ENCODE measurements at regions not wholly inside any gene's neighbourhood (a gene's known extent, or its start where the extent isn't known, plus 50 kb on each side); places are given as distances from the start of the nearest gene placed in this dataset.

GRCh38 chr5:57685516-57686255 is 203.1 kb upstream of the ACTBL2 start:
- DNase-seq (ENCODE audit: low read depth in 2 of 2) = no peak

DNA sequence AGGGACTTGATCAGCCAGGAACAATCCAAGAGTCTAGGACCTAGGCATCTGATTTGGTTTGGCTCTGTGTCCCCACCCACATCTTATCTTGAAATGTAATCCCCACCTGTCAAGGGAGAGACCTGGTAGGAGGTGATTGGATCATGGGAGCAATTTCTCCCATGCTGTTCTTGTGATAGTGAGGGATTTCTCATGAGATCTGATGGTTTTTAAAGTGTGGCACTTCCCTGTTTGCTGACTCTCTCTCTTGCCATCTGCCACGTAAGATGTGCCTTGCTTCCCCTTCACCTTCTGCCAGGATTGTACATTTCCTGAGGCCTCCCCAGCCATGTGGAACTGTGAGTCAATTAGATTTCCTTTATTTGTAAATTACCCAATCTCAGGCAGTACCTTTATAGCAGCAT is 201.7 kb upstream of the ACTBL2 start:
- peak in 1 of 2 donors; percentile 59 for DNase-seq (ENCODE audit: low read depth in 2 of 2)

- no peak for DNase-seq (ENCODE audit: low read depth in 2 of 2)
Measured at GRCh38 chr5:57683036-57683630, 200.5 kb upstream of the ACTBL2 start.

GRCh38 chr5:57681942-57682341 is 199.3 kb upstream of the ACTBL2 start:
- no peak for DNase-seq (ENCODE audit: low read depth in 2 of 2)

DNA sequence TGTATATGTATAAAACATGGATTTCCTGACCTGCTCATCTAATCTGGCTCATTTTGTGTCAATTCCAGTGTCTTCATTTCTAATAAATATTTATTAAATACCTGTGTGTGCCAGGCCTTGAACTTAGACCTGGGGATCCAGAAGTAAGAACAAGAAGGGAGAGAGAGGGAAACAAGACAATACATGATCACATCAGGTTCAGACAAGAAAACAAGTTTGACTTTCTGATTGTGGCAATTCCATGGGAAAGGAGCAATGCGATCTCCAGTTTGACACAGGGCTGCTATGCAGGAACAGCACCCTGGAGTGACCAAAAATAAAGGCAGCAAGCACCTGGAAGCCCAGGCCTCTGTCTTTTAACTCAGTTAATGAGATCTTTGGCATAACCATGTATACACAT is 198.1 kb upstream of the ACTBL2 start:
- no peak for DNase-seq (ENCODE audit: low read depth in 2 of 2)

- DNase-seq (ENCODE audit: low read depth in 2 of 2) = no peak
Measured at GRCh38 chr5:57677235-57677634, 194.6 kb upstream of the ACTBL2 start.

GRCh38 chr5:57676222-57677098 is 193.8 kb upstream of the ACTBL2 start:
- DNase-seq (ENCODE audit: low read depth in 2 of 2) = peak; percentile 12 to 71

- DNase-seq (ENCODE audit: low read depth in 2 of 2) = no peak
Measured at GRCh38 chr5:57675236-57675635, 192.6 kb upstream of the ACTBL2 start.

GRCh38 chr5:57671371-57671770 is 188.8 kb upstream of the ACTBL2 start:
- no peak for DNase-seq (ENCODE audit: low read depth in 2 of 2)

- peak in 1 of 2 donors; percentile 70 for DNase-seq (ENCODE audit: low read depth in 2 of 2)
Measured at GRCh38 chr5:57666582-57666981, 184.0 kb upstream of the ACTBL2 start.

- no peak for DNase-seq (ENCODE audit: low read depth in 2 of 2)
Measured at GRCh38 chr5:57665146-57665936, 182.7 kb upstream of the ACTBL2 start.

GRCh38 chr5:57664700-57665099 is 182.1 kb upstream of the ACTBL2 start:
- no peak for DNase-seq (ENCODE audit: low read depth in 2 of 2)

DNA sequence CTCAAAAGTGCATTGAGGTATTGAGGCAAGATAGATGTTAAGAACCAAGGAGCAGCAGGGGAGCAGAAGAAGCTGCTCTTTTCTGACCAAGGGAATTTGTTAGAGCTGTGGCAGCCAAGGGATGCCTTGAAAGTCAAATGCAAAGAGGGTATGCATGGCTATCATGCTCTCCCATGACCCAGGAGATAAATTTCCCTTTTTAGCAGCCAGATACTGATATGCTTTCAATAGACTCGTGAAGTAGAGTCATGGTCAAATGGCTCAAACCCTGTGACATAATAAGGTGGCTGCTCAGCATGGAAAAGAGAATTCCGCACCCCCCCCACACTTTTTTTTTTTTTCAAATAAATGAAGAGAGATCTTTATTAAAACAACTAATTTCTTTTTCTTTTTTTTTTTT is 180.9 kb upstream of the ACTBL2 start:
- no peak for DNase-seq (ENCODE audit: low read depth in 2 of 2)

DNA sequence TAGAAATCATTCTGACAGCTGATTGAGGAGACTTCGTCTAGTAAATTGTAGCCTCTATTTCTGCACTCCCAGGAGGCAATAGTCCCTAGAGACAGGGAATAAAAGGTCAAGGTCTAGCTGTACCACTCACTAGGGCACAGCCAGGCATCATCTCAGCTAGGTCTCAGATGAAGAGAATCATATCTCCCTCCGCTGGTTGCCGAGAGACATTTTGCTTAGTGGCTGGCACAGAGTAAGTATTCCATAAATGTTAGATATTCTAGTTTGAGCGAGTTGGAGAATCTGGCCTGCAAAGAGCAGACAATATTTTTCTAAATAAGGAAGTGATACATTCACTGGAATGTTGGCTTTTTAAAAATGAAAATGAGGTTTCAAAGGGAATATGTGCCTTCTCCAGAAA is 180.4 kb upstream of the ACTBL2 start:
- peak in 1 of 2 donors; percentile 11 for DNase-seq (ENCODE audit: low read depth in 2 of 2)

DNA sequence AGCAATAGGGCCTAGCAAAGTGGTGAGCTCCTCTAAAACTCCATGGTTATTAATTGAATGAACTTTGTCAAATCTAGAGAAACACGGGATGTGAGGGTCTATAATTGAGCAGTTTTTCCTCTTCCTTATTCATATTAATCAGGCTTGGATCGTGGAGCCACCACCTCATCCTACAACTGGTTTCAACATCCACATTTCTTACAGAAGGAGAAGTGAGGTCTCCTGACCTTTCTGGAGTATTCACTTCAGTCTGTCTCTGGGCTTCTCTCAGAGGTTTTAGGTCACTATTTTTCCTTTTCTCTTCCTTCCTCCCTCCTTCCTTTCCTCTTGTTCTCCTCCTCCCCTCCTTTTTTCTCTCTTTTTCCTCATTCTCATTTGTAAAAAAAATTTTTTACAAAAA is 177.3 kb upstream of the ACTBL2 start:
- DNase-seq (ENCODE audit: low read depth in 2 of 2) = no peak

GRCh38 chr5:57658018-57658417 is 175.4 kb upstream of the ACTBL2 start:
- no peak for DNase-seq (ENCODE audit: low read depth in 2 of 2)

DNA sequence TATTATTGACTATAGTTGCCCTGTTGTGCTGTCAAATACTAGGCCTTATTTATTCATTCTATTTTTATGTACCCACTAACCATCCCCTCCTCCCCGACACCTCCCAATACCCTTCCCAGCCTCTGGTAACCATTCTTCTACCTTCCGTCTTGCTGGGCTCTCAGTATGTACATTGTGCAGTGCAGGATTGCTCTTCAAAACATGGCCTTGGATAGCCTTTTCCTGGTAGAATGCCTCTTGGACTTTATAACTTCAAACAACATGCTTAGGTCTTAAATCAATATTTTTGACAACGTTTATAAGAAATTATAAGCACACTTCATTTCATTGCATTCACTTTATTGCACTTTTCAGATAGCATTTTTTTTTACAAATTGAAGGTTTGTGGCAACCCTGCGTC is 172.6 kb upstream of the ACTBL2 start:
- no peak for DNase-seq (ENCODE audit: low read depth in 2 of 2)

DNA sequence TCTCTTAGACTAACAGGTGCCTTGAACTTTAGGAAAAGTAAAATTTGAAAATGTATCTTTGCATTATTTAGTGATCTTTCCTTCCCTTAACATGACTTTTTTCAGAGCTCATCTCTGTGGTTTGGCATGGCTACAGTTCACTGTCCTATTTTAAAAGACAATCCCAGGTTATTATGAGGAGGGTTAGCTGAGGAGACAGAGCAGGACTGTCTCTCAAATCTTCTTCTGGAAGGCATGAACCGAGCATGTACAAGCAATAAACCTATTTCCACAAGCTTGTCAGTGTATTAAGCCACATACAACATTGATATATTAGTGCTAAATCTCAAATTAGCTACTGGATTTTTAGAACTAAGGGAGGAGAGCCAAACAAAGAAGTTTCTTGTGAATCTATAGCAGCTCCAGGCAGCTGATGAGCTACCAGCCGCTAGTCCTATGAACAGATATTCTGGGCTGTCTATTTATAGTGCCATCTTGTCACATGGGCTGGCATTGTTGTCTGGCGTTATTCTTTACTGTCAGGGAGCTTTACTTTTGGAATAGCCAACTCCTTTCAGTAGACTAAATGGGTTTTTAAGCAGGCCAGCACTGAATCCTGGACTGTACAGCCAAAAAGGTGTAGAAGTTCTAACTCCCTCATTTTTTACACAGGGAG is 171.2 kb upstream of the ACTBL2 start:
- peak in 1 of 2 donors; percentile 37 for DNase-seq (ENCODE audit: low read depth in 2 of 2)

DNA sequence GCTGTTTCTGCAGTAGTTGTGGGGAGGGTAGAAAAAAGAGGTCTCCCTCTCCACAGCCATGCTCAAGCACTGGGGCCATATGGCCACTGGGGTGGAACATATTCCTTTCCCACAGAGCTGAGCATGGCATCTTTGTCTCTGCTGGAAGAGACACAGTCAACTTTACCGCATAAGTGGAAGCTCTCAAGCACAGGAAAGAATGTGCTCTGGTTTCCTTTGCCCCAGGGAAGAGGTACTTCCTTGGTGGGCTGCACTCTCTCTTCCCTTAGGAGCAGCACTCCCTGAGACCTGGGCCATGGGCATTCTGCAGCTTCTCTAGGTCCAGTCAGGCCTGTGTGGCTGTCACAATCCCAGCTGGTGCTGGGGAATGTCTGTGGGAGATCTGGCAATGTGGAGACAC is 168.5 kb upstream of the ACTBL2 start:
- DNase-seq (ENCODE audit: low read depth in 2 of 2) = no peak

- DNase-seq (ENCODE audit: low read depth in 2 of 2) = peak; percentile 36 to 73
Measured at GRCh38 chr5:57650360-57651069, 167.9 kb upstream of the ACTBL2 start.
